BJ (cell line): ENCODE measurements at regions not wholly inside any gene's neighbourhood (a gene's known extent, or its start where the extent isn't known, plus 50 kb on each side); places are given as distances from the start of the nearest gene placed in this dataset.
"Not testable (repeated sequence)": the region's sequence is repeated elsewhere in the genome, so short reads cannot be mapped to it uniquely, and the experiment has no call there.

Source experiments
- CTCF ChIA-PET: fragments of 350-600 bp; formaldehyde crosslinking; extraction: SDS; loops from one replicate; lab custom pipeline; 2021; ENCODE audit warnings: antibody characterized with exemption, inconsistent platforms; lab: Yijun Ruan, JAX
- POLR2A ChIA-PET: fragments of 300-600 bp; sonication (Branson Sonifier 250); formaldehyde crosslinking; extraction: SDS; loops from one replicate; lab custom pipeline; 2021; ENCODE audit warnings: antibody characterized with exemption; lab: Charles Lee
- DNase-seq: peaks from one replicate; pipeline ENCODE4 v3.0.0-alpha.2; 2011; ENCODE audit warnings: low read depth
- H3K27me3 ChIP-seq: 2 replicates; pipeline ENCODE4 v1.6.0; 2011; ENCODE audit warnings: low read length; ENCODE audit not compliant: control insufficient read depth, insufficient read depth
- H3K36me3 ChIP-seq: 2 replicates; pipeline ENCODE4 v1.5.1; 2011; ENCODE audit warnings: low read length; ENCODE audit not compliant: control insufficient read depth, insufficient read depth
- H3K4me3 ChIP-seq: 2 replicates; pipeline ENCODE4 v1.5.1; 2011; ENCODE audit warnings: low read depth, mild to moderate bottlenecking, control low read depth, low read length
- TF ChIP-seq, protein P1 (sequence below): IDR thresholded peaks from 2 replicates; pipeline ENCODE4 v1.5.1; 2011; ENCODE audit warnings: low read depth, mild to moderate bottlenecking, control low read depth, inconsistent platforms, low read length, moderate library complexity; ENCODE audit not compliant: insufficient read depth

DNA sequence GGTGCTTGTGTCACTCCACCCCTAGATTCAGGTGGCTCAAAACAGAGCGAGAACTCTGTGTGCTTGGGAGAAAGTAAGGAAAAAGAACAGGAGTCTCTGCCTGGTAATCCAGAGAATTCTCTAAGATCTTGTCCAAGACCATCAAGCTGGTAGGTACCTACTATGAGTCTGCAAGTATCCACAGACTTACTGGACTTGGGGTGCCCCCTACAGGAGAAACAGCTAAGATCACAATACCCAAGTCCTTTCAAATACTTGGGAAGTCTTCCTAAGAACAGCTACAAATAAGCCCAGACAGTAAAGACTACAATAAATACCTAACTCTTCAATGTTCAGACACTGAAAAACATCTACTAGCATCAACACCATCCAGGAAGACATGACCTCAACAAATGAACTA is 1143.6 kb upstream of the ACVR2A start:
- DNase-seq, result no peak
- H3K36me3 ChIP-seq, result no peaks in the 10 kb centered on the region
- TF ChIP-seq, protein P1, sequence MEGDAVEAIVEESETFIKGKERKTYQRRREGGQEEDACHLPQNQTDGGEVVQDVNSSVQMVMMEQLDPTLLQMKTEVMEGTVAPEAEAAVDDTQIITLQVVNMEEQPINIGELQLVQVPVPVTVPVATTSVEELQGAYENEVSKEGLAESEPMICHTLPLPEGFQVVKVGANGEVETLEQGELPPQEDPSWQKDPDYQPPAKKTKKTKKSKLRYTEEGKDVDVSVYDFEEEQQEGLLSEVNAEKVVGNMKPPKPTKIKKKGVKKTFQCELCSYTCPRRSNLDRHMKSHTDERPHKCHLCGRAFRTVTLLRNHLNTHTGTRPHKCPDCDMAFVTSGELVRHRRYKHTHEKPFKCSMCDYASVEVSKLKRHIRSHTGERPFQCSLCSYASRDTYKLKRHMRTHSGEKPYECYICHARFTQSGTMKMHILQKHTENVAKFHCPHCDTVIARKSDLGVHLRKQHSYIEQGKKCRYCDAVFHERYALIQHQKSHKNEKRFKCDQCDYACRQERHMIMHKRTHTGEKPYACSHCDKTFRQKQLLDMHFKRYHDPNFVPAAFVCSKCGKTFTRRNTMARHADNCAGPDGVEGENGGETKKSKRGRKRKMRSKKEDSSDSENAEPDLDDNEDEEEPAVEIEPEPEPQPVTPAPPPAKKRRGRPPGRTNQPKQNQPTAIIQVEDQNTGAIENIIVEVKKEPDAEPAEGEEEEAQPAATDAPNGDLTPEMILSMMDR, result no peak
- ChIA-PET CTCF (interaction anchor here (1.1 kb wide), 1 partner anchor 29 kb away, joined by 3 read pairs; no protein-coding TSS in a partner anchor), POLR2A (no interaction called here)
- no peak overlapping the region for H3K4me3 ChIP-seq
- no peaks in the 10 kb centered on the region for H3K27me3 ChIP-seq

DNA sequence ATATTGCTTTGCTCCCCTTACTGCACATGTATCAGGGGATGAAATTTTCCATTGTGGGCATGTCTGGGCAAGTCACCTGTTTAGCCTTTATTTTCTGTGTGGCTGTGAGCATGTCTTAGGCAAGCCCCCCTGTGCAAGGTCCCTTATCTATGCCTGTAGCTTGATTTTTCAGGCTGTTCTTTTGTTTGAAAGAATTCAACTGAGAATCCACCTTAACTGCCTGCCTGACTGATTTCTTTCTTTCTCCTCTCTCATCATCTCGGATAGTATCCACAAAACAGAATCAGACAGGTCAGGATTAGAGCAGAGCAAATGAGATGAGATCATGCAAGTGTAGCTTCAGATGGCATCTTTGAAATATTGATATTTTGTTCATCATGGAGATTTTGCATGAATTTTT is 1147.5 kb upstream of the ACVR2A start:
- ChIA-PET POLR2A (no interaction called here), CTCF (no interaction called here)
- no peak for DNase-seq
- no peak overlapping the region for H3K4me3 ChIP-seq
- TF ChIP-seq, protein P1, result no peak
- no peaks in the 10 kb centered on the region for H3K36me3 ChIP-seq
- H3K27me3 ChIP-seq, result no peaks in the 10 kb centered on the region

DNA sequence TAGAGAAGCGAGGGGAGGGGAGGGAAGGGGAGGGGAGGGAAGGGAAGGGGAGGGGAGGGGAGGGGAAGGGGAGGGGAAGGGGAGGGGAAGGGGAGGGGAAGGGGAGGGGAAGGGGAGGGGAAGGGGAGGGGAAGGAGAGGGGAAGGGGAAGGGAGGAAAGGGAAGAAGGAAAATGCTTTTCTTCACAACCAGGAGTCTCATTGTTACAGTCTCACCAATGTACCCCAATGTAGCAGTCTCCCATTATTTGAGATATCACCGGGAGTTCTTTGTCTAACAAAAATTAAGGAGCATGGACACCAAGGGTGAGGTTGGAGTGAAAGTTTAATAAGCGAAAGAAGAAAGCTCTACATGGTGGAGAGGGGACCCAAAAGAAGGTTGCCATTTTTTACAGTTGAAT is 1148.0 kb upstream of the ACVR2A start:
- CTCF ChIA-PET, POLR2A ChIA-PET, H3K36me3 ChIP-seq, H3K4me3 ChIP-seq, H3K27me3 ChIP-seq, DNase-seq: not testable (repeated sequence)

DNA sequence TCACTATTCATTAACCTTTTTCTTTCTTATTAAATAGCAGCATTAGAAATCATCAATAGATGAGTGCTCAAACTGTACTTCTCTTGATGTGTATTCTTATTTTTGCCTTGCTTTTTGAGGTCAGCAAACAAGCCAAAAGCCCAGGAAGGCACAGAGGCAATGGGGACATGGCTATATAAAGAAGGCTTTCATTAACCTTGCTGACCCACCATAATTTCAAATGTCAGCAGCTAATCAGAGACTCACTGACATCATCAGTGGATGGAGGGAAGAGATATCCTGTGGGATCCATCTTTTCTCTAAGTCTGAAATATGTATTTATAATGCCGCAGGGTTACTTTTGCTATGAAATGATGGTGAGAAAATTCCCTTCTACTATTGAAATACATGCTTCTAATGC is 1162.8 kb upstream of the ACVR2A start:
- TF ChIP-seq, protein P1, result no peak
- no peaks in the 10 kb centered on the region for H3K36me3 ChIP-seq
- H3K27me3 ChIP-seq, result peaks cover 1% of the 10 kb centered on the region; the same call in 1 of the 2 replicates
- POLR2A ChIA-PET, result no interaction called here
- CTCF ChIA-PET, result no interaction called here
- DNase-seq, result no peak
- H3K4me3 ChIP-seq, result no peak overlapping the region

DNA sequence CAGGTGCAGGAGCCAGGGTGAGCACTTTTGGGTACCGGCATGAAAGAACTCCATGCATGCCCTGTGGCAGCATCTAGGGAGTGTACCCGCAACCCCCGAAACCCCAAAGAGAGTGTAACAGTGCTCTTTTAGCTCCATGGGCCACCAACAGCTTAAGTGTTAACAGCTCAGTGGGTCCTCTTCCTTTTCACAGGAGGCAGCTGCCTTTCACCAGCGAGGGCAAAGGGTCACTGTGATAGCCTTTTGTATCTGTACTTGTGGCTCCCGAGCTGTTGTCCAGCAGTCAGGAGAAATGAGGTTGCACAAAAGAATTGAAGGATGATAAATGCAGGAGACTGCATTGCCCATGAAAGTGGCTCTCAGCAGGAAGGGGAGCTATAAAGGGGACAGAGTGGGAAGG is 1166.3 kb upstream of the ACVR2A start:
- ChIA-PET CTCF (no interaction called here), POLR2A (no interaction called here)
- H3K4me3 ChIP-seq, result no peak overlapping the region
- TF ChIP-seq, protein P1, result no peak
- H3K36me3 ChIP-seq, result no peaks in the 10 kb centered on the region
- DNase-seq, result no peak
- peaks cover 1% of the 10 kb centered on the region; the same call in 1 of the 2 replicates for H3K27me3 ChIP-seq

DNA sequence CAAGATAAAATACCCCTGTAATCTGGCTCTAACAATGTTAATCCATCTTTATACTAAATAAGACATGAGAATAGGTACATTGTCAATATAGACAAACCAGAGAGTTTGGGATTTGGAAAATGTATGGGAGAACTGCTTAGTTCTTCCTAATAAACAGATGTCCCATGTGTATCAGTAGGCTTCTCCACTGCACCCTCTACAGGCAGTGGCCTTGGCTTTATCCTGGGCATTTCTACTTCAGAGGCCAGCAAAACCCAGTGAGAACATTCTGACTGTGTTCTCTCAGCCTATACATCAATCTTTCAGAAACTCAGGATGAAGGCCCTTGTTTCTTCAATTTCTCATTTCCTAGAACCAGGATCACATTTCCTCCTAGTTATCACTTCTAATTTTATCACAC is 1167.5 kb upstream of the ACVR2A start:
- H3K36me3 ChIP-seq, result no peaks in the 10 kb centered on the region
- ChIA-PET POLR2A (no interaction called here), CTCF (no interaction called here)
- DNase-seq, result no peak
- H3K27me3 ChIP-seq, result no peaks in the 10 kb centered on the region
- H3K4me3 ChIP-seq, result no peak overlapping the region
- TF ChIP-seq, protein P1, result peak; percentile 36; the same call in 1 of the 2 replicates
